Liver (tissue), 8 donors: ENCODE measurements at regions not wholly inside any gene's neighbourhood (a gene's known extent, or its start where the extent isn't known, plus 50 kb on each side); places are given as distances from the start of the nearest gene placed in this dataset.

ENCODE experiments used
- DNase-seq: peaks from one replicate; pipeline ENCODE4 v3.0.0-alpha.2; 2017; ENCODE audit warnings: low spot score
- H3K27ac ChIP-seq, 2 donors: one replicate each; pipeline ENCODE4 v1.7.0; 2013; ENCODE audit warnings: inconsistent platforms in 2 of 2, low read length in 2 of 2, control low read depth in 1 of 2, low read depth in 1 of 2, mild to moderate bottlenecking in 1 of 2
- H3K27me3 ChIP-seq, 4 donors: one replicate each; pipeline versions ENCODE4 v1.6.1 to v1.7.0; 2013; ENCODE audit warnings: low read length in 3 of 4, inconsistent platforms in 1 of 4, mild to moderate bottlenecking in 1 of 4, moderate library complexity in 1 of 4; ENCODE audit not compliant: control insufficient read depth in 4 of 4, insufficient read depth in 4 of 4
- H3K36me3 ChIP-seq, 4 donors: one replicate each; pipeline versions ENCODE4 v1.6.1 to v1.7.0; 2013; ENCODE audit warnings: low read length in 3 of 4, mild to moderate bottlenecking in 3 of 4, low read depth in 1 of 4, moderate library complexity in 1 of 4; ENCODE audit not compliant: control insufficient read depth in 4 of 4, insufficient read depth in 3 of 4
- H3K4me1 ChIP-seq, 4 donors: one replicate each; pipeline versions ENCODE4 v1.6.1 to v1.7.0; 2013; ENCODE audit warnings: low read length in 3 of 4, mild to moderate bottlenecking in 3 of 4, moderate library complexity in 1 of 4; ENCODE audit not compliant: control insufficient read depth in 4 of 4, insufficient read depth in 4 of 4
- H3K4me3 ChIP-seq, 3 donors: one replicate each; pipeline versions ENCODE4 v1.6.1 to v1.7.0; 2013; ENCODE audit warnings: low read length in 3 of 3, control low read depth in 1 of 3, low read depth in 1 of 3, mild to moderate bottlenecking in 1 of 3
- H3K9ac ChIP-seq, 2 donors: one replicate each; pipeline ENCODE4 v1.7.0; 2013; ENCODE audit warnings: low read length in 2 of 2, mild to moderate bottlenecking in 2 of 2, moderate library complexity in 2 of 2, control low read depth in 1 of 2, low read depth in 1 of 2
- H3K9me3 ChIP-seq, 4 donors: one replicate each; pipeline versions ENCODE4 v1.6.1 to v1.7.0; 2013; ENCODE audit warnings: low read length in 3 of 4; ENCODE audit not compliant: control insufficient read depth in 4 of 4
- CTCF ChIP-seq: fragments of 150-350 bp; IDR thresholded peaks from 2 replicates; pipeline ENCODE4 v1.5.1; 2017; ENCODE audit warnings: improper control_type of control experiment, low read depth, low read length; ENCODE audit not compliant: missing input control
- EGR1 ChIP-seq, 2 donors: IDR thresholded peaks; 2 replicates each; pipeline ENCODE4 v1.6.1; 2016 to 2018; ENCODE audit warnings: antibody characterized with exemption in 2 of 2, low read depth in 2 of 2
- FOXA1 ChIP-seq: IDR thresholded peaks from 2 replicates; pipeline ENCODE4 v1.6.1; 2016; ENCODE audit warnings: antibody characterized with exemption
- FOXA2 ChIP-seq: IDR thresholded peaks from 2 replicates; pipeline ENCODE4 v1.6.1; 2016; ENCODE audit warnings: antibody characterized with exemption
- GABPA ChIP-seq, 2 donors: IDR thresholded peaks in 1 of 2; conservative IDR thresholded peaks in 1 of 2; 2 replicates each; pipeline ENCODE4 v1.6.1; 2016; ENCODE audit warnings: antibody characterized with exemption in 2 of 2, mild to moderate bottlenecking in 1 of 2, moderate library complexity in 1 of 2
- HNF4A ChIP-seq, 2 donors: conservative IDR thresholded peaks; 2 replicates each; pipeline ENCODE4 v1.6.1; 2016; ENCODE audit warnings: antibody characterized with exemption in 2 of 2, mild to moderate bottlenecking in 2 of 2
- JUND ChIP-seq, 2 donors: IDR thresholded peaks; 2 replicates each; pipeline ENCODE4 v1.6.1; 2016; ENCODE audit warnings: antibody characterized with exemption in 2 of 2
- MAX ChIP-seq: IDR thresholded peaks from 2 replicates; pipeline ENCODE4 v1.6.1; 2016; ENCODE audit warnings: antibody characterized with exemption
- RAD21 ChIP-seq, 2 donors: IDR thresholded peaks; 2 replicates each; pipeline ENCODE4 v1.6.1; 2016; ENCODE audit warnings: antibody characterized with exemption in 2 of 2, mild to moderate bottlenecking in 2 of 2
- REST ChIP-seq: IDR thresholded peaks from 2 replicates; pipeline ENCODE4 v1.6.1; 2016; ENCODE audit warnings: antibody characterized with exemption, mild to moderate bottlenecking
- RXRA ChIP-seq, 2 donors: IDR thresholded peaks; 2 replicates each; pipeline ENCODE4 v1.6.1; 2017 to 2018; ENCODE audit warnings: antibody characterized with exemption in 2 of 2, mild to moderate bottlenecking in 1 of 2
- SP1 ChIP-seq: IDR thresholded peaks from 2 replicates; pipeline ENCODE4 v1.6.1; 2018; ENCODE audit warnings: antibody characterized with exemption, mild to moderate bottlenecking
- TAF1 ChIP-seq: conservative IDR thresholded peaks from 2 replicates; pipeline ENCODE4 v1.6.1; 2016; ENCODE audit warnings: antibody characterized with exemption, mild to moderate bottlenecking
- YY1 ChIP-seq: IDR thresholded peaks from 2 replicates; pipeline ENCODE4 v1.6.1; 2016; ENCODE audit warnings: antibody characterized with exemption, mild to moderate bottlenecking
- ZBTB33 ChIP-seq: IDR thresholded peaks from 2 replicates; pipeline ENCODE4 v1.6.1; 2016; ENCODE audit warnings: antibody characterized with exemption
- WGBS: extraction: QIAGEN DNeasy Blood & Tissue Kit; methylation state at CpG from one replicate; pipeline ENCODE4 v1.1.7; 2013; 5-methylcytosine and 5-hydroxymethylcytosine counted together
- donor health status: healthy.
- donor health status: healthy.
- donor health status: healthy.
- donor health status: healthy.
- donor health status: healthy.

- Histone ChIP-seq H3K4me1 (no peaks in the 10 kb centered on the region), H3K27ac (no peak overlapping the region), H3K9ac (no peak overlapping the region), H3K36me3 (no peaks in the 10 kb centered on the region), H3K9me3 (no peaks in the 10 kb centered on the region), H3K27me3 (no peaks in the 10 kb centered on the region), H3K4me3 (no peak overlapping the region)
- no peak for TF ChIP-seq FOXA2
- no peak for TF ChIP-seq JUND (IDR thresholded peaks at IDR 0.05)
- 45% methylated on average over 2 of the region's 2 CpGs for WGBS
- DNase-seq, result no peak
These were observed 931.9 kb upstream of the CNTNAP5 start for GRCh38 chr2:123093199-123093598.

GRCh38 chr2:123095219-123095835 lies 929.8 kb upstream of the CNTNAP5 start:
- H3K4me1 ChIP-seq, result no peaks in the 10 kb centered on the region
- DNase-seq, result no peak
- H3K27me3 ChIP-seq, result no peaks in the 10 kb centered on the region
- 76% methylated on average over 13 of the region's 13 CpGs for WGBS
- TF ChIP-seq HNF4A (conservative IDR thresholded peaks at IDR 0.05) (no peak), RAD21 (IDR thresholded peaks at IDR 0.05) (no peak), FOXA2 (no peak), REST (no peak), MAX (no peak), TAF1 (no peak), CTCF (no peak), GABPA (IDR thresholded peaks at IDR 0.05 in 1 of 2, conservative IDR thresholded peaks at IDR 0.05 in 1 of 2) (no peak), YY1 (no peak)
- H3K9ac ChIP-seq, result no peak overlapping the region
- H3K36me3 ChIP-seq, result no peaks in the 10 kb centered on the region
- H3K27ac ChIP-seq, result no peak overlapping the region
- no peak overlapping the region for H3K4me3 ChIP-seq
- no peaks in the 10 kb centered on the region for H3K9me3 ChIP-seq

GRCh38 chr2:123098619-123099018 lies 926.5 kb upstream of the CNTNAP5 start:
- Histone ChIP-seq H3K36me3 (no peaks in the 10 kb centered on the region), H3K9me3 (no peaks in the 10 kb centered on the region), H3K4me1 (no peaks in the 10 kb centered on the region), H3K27ac (no peak overlapping the region), H3K9ac (no peak overlapping the region), H3K4me3 (no peak overlapping the region), H3K27me3 (no peaks in the 10 kb centered on the region)
- DNase-seq, result no peak
- no peak for TF ChIP-seq FOXA1
- no peak for TF ChIP-seq EGR1 (IDR thresholded peaks at IDR 0.05; ENCODE audit: low read depth in 2 of 2)
- no peak for TF ChIP-seq MAX
- no peak for TF ChIP-seq REST
- no peak for TF ChIP-seq HNF4A (conservative IDR thresholded peaks at IDR 0.05)
- no peak for TF ChIP-seq FOXA2
- TF ChIP-seq GABPA (IDR thresholded peaks at IDR 0.05 in 1 of 2, conservative IDR thresholded peaks at IDR 0.05 in 1 of 2), result no peak
- no peak for TF ChIP-seq JUND (IDR thresholded peaks at IDR 0.05)
- TF ChIP-seq YY1, result no peak
- no peak for TF ChIP-seq ZBTB33
- no peak for TF ChIP-seq RXRA (IDR thresholded peaks at IDR 0.05)
- TF ChIP-seq SP1, result no peak
